Embryonic facial prominence (tissue), 1 donor: ENCODE measurements at regions not wholly inside any gene's neighbourhood (a gene's known extent, or its start where the extent isn't known, plus 50 kb on each side); places are given as distances from the start of the nearest gene placed in this dataset.
"Not testable (repeated sequence)": the region's sequence is repeated elsewhere in the genome, so short reads cannot be mapped to it uniquely, and the experiment has no call there.

Experiments used
- DNase-seq: peaks from one replicate; pipeline ENCODE4 v3.0.0-alpha.2; 2016; ENCODE audit errors: extremely low spot score

DNA sequence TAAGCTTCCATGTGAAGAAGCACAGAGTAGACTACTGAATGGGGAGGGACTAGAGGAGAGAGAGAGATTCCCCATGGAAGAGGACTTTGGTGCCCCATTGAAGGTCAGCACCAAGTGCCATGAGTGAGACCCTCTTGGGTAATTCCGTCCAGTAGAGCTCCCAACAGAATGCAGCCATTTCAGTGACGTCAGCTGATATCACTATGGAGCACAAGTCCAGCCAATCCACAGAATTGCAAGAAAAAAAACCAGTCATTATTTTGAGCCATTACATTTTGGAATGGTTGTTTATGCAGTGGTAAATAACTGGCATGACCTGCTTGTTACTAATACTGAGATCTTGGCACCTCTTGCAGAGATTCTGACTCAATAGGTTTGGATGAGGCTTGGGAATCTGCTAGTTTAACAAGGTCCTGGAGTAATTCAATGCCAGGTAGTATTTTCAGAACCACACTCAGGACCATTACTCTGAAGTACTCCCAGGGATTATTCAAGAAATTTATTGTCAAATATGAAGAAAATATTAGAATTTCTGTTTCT is 52.6 kb upstream of the SP8 start:
- DNase-seq = no peak

DNA sequence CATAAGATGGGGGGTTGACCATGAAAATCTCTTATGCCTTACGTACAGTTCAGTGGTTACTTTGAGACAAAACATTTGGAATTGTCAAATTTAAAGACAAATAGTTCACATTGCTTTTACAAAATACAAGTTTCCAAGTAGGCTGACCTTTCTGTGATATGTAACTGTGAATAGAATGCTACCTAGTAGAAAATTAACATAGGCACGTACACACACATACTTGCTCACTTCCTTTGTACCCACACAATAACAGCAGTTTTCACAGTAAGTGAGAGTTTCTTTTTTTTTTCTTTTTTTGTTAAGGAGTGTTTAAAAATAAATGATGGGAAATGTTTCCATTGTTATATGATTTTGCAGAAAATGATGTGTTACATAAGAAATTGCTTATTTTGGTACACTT is 53.3 kb upstream of the SP8 start:
- DNase-seq = no peak

DNA sequence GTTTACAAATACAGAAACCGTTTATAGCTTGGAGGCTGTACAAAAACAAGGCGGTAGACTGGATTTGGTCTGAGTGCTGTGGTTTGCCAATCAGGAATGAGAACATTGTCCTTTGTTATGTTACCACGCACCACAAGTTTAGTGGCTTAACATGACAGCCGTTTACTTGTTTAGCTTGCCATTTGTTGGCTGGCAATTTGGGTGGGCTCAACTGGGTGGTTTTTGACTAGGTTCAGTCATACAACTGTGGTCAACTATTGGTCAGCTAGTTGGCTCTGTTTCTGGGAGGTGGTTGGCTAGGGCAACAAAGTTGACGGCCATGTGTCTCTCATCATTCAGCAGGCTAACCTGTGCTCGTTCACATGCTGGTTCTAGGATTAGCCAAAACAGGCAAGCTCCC is 60.1 kb upstream of the SP8 start:
- DNase-seq = no peak

DNA sequence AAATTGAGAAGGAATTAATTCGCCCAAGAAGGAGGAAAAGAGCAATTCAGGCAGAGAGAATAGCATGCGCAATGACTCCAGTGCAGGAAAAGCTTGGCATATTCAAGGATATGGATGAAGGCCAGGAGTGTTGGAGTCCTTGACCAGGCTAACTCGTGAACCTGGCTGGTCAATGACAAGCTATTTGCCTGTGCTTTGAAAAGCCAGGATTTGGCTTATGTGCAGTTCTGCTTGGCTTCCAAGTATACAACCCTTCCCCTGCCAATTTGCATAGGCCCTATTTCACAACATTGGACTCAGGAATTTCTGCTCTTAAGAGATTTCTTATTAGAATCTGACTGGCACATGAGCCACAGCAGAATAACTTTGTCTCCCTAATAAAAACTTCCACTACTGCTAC is 72.3 kb upstream of the SP8 start:
- no peak for DNase-seq

DNA sequence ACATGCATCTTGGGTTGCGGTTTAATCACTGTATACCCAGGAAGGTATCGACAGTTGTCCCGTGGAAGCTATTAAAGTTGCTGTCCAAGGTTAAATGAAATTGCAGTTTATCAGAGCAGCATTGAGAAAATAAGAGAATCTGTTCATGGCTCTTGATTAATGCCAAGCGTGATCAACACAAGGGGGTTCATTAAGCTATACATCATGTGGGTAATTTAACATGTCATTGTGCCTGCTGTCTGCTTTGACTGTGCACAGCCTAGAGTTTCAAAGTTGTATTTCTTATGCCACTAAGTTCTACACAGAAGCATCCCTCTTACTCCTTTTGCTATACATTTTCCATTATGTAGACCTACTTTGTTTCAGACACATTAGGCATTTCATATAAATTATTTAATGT is 74.8 kb upstream of the SP8 start:
- no peak for DNase-seq

DNA sequence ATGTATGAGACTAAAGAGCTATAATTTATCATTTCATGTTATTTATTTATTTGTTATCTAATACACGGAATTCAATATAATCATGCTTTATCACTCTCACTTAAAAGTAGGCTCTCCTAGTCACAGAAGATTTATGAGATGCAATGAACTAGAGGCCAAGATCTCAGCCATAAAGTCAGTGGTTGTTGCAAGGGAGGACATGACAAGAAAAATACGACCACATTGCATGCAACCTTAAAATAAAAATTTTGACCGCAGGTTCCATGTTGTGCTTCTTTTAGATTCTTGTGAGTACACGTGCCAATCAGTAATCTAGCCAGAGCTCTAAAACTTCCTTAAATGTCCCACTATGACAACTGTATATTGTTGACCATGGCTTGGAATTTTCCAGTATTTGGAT is 75.9 kb upstream of the SP8 start:
- DNase-seq = no peak

DNA sequence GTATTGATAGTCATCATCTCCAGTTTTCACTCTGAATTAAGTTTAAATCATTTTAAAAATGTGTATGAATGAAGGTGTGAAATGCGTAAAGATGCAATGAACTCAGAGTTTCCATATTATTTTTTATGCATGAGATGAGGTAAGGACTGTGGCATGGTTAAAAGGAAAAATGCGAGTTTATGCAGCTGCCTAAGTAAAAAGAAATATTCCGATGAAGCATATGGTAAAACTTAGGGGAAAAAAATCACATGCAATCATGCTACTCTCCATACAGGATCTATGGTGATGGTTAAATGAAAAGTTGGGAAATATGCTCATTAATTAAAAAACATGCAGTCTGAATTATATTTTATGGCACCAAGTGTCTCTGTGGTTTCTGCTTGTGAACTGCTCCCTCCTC is 77.5 kb upstream of the SP8 start:
- no peak for DNase-seq

DNA sequence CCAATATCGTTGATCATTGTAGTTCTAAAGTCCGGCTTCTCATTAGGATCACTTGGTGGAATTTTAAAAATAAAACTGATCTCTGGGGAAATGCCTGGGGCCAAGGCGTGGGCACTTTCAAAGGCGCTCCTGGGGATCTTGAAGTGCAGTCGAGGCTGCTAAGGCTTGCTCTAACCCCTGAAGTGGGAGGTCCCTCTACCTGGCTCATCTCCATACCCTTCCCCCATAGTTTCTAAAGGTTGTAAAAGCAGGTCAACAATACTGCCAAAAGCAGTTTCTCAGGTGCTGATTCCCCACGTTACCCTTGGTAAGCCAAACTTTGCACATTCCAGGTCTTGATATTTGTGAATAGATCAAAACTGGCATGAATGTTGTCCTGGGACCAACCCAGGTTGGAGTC is 79.0 kb upstream of the SP8 start:
- no peak for DNase-seq

DNA sequence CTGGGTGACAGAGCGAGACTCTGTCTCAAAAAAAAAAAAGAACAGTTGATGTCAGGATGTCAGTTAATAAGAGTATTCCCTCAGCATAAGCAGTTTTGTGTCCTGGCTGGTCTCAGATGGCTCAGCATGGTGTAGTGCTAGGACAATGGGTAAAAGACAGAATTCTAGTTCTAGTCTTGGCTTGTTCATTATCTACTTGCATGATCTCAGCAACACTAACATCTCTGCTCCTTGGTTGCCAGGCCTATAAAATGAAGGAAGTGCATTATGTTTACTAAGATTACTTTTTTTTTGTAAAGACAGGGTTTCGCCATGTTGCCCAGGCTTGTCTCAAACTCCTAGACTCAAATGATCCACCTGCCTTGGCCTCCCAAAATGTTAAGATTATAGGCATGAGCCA is 84.3 kb upstream of the SP8 start:
- no peak for DNase-seq

DNA sequence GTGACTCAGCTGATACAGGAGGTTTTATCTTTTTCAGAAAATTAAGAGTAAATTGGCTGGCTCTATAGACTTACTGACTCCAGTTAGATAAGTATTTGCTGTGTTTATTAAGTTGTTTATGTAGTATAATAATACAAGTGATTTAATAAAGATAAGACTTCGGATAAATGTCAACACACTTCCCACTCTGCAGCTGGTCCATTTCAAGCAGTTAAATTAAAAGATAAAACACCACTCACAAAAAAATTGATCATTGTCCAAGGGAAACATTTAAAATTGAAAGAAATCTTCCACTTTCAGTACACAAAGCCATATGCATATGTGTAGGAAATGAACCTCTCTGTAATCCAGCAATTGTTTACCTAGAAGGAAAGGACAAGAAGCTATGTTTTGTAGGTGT is 106.1 kb upstream of the SP8 start:
- DNase-seq = no peak

DNA sequence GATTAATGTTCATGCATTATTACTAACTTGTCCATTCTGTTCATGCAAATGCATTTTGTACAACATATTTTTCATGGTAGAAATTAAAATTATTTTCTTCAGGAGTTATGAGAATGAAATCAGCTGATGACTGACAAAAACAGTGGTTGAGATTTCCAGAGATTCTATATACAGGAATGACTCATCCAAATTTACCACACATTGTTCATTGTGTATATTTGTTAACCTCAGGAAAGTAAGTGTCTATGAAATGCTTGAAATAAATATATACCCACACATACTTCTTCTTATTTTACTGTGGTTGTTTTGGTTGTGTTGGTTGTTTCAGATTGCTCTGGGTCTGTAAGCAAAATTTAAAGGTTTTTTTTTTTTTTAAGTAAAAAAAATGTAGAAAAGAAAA is 108.1 kb upstream of the SP8 start:
- DNase-seq = no peak

DNA sequence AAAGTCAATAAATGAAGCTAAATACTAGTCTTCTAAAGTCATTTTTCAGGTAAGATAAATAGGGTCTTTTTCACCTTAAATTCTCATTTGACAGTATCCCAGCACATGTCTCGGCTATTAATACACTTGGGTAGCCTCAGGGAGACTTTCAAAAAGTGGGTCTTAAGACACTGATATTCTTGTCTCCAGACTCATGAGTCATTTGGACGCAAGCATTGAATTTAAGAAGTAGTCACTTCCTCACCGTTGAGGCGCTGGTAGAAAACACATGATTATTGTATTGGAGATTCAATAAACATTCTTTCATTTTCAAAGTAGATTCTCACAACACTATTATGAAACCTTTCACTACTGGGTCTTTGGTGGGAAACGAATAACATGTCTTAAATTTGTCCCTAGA is 108.9 kb upstream of the SP8 start:
- DNase-seq = no peak

DNA sequence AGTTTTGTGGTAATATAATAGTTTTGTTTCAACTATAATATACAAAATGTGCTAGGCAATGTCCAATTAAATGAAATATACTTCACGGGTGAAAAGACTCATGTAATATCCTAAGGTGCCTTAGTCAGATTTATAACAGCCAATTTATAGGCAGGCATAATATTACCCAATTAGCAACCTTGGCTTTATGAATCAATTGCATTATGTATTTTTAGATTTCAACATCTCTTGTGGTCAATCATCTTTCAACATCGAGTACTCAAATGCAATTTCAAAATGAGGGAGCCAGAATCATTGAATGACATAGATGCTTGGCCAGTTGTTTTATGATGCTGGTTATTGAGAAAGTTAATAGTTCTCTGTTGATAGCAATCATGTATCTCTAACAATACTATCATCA is 110.3 kb upstream of the SP8 start:
- no peak for DNase-seq

DNA sequence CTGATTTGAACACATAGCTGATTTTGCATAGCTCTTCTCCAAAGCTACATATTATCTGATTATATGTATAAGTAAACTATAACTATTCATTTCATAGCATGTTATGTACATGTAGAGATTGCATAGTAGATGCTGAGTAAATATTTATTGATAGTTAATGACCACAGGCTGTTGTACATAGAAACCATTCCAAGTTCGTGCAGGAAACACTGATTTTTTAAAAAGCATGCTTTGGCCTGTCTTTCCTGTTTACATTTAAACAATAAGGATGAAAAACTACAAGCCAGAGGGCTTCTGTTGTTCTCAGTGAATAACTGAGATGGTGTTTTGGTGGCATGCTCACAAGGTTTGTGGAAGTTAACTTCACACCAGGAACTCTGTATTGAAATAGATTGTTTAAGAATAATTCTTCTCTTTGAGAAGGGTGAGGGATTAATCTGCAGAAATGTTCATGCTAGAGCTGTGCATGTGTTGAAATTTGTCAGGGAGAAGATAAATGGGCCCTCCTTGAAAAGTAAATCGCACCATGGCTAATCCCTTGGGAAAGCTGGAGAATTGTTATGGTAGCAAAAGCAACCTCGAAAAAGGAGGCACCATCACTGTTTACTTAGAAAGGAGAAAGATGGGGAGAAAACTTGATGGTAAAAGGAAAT is 120.2 kb upstream of the SP8 start:
- DNase-seq = no peak

DNA sequence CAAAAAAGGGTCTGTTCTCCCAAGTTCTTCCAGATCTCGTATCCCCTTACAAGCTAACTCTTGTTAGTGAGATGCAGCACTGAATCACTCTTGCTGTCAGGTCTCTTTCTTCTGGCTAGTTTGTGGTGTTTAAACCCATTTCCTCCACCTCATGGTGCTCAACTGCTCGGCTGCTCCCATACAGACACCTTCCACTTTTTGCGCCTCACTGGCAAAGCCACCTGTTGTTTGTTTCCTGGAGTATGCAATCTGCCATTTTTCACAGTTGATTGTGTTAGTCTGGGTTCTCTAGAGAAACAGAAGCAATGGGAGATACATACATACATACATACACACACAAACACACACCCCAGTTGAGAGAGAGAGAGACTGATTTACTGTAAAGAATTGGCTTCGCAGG is 124.4 kb upstream of the SP8 start:
- DNase-seq = no peak

DNA sequence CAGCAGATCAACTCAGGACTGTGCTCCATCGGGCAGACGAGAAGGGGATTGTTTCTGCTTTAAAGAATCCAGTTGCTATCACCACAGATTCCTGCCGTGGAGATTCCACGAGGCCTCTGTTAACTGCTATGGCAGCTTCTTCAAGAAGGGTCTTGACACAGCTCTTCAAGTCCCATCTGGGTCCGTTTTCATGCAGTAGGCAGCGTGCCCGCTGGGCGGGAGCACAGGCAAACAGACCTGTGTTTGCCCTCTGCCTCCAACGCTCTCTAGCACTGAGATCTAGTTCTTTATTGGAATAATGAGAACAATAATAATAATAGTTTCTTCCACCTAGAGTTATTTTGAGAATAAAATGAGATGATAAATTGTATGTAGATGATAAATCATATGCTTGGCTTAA is 127.2 kb upstream of the SP8 start:
- DNase-seq = no peak

DNA sequence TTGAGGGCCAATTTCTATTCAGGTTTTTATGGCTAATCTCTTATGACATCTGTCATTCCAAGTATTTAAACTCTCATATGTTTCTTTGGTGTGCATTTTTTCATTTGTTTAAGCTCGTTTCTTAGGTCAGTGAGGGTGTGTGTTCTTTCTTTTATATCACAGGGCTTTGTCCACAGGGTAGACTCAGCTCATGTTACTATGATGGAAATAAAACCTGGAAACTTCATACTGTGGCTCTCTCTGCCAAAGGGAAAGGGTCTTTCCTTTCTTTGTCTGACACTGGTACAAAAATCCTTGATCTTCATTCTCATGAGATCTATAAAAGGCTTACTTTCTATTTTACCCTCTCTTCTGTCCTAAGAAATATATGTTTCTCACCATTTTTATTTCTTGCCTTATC is 129.6 kb upstream of the SP8 start:
- DNase-seq = no peak

DNA sequence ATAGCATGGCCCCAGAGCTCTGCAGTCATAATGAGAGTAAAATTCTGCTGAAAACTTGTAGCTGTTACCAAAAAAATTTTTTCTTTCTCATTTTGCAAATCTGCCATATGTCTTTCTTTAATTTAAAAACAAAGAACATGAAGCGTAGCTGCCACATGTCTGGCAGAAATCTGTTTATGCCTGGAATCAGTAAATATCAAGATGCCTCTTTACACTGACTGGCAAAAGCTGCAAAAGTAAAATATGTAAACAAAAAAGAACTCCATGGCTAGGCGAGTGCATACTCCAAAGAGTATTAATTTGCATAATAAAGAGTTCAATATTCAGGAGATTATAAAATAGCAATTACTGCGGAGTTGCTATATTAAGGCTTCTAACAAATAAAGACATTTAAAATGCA is 130.9 kb upstream of the SP8 start:
- no peak for DNase-seq

DNA sequence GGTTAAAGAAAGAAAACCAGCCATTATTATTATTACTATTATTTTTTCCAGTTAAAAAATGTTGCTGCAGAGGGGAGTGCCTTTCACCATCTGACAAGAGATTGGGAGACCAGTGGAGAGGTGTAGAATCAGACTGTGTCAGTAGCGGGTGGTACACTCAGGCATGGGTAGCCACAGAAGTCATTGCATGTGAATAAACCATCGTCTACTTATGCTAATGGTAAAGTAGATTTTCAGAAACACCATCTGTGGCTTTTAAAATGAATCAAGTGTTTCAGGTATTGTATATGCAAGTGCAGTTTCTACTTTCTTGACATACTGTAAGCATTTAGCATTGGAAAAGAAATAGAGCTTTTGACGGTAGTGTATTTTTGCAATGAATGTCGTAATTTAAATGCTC is 131.5 kb upstream of the SP8 start:
- no peak for DNase-seq

DNA sequence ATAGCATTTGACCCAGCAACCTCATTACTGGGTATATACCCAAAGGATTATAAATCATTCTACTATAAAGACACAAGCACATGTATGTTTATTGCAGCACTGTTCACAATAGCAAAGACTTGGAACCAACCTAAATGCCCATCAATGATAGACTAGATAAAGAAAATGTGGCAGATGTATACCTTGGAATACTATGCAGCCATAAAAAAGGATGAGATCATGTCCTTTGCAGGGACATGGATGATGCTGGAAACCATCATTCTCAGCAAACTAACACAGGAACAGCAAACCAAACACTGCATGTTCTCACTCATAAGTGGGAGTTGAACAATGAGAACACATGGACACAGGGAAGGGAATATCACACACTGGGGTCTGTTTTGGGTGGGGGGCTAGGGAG is 140.5 kb upstream of the SP8 start:
- DNase-seq = not testable (repeated sequence)

DNA sequence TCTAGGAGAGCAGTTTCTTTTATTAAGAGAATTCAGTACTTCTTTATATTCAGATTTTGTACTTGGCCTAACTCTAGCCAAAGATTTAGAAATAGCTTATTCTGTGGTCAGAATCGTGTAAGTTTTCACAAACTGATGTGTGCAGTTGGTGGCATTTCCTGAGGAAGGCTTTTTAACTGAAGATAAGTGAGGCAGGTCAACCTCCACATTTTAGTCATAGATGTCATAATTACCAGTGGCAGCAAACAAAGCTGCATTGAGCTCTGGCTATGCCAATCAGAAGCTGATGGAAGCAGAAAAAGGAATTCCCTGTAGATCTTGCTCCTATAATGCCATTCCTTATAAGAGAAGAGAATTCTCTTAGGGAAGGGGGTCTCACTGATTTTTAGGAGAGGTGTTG is 141.3 kb upstream of the SP8 start:
- DNase-seq = no peak

DNA sequence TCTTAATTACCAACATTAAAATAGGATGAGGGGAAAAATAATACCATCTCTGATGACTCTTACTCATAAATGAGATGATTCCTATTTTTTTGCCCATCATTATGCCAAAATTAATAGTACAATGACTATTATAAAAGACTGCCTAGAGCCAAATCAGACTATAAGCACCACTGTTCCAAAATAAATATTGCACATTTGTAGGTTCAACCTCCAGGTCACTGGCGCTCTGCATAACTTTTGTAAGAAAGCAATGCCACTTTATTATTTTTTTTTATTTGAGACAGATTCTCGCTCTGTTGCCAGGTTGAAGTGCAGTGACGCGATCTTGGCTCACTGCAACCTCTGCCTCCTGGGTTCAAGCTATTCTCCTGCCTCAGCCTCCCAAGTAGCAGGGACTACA is 142.5 kb upstream of the SP8 start:
- no peak for DNase-seq

DNA sequence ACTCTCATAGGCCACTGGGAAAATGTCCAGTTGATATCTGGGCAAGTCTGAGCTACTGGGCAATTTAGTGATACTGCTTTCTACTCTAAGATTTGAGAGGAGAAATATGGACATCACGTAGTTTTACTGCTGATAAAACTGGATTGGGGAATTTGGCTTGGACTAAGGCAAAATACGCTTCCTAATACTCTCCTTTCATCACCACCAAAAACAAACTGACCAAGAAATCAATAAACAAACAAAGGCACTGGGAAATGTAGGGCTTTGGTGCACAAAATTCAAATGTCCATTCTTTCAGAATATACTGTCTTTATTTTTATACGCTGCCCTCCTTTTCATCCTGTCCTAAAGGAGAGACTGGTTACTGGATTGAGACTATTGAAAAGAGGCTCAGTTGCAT is 145.1 kb upstream of the SP8 start:
- DNase-seq = no peak

DNA sequence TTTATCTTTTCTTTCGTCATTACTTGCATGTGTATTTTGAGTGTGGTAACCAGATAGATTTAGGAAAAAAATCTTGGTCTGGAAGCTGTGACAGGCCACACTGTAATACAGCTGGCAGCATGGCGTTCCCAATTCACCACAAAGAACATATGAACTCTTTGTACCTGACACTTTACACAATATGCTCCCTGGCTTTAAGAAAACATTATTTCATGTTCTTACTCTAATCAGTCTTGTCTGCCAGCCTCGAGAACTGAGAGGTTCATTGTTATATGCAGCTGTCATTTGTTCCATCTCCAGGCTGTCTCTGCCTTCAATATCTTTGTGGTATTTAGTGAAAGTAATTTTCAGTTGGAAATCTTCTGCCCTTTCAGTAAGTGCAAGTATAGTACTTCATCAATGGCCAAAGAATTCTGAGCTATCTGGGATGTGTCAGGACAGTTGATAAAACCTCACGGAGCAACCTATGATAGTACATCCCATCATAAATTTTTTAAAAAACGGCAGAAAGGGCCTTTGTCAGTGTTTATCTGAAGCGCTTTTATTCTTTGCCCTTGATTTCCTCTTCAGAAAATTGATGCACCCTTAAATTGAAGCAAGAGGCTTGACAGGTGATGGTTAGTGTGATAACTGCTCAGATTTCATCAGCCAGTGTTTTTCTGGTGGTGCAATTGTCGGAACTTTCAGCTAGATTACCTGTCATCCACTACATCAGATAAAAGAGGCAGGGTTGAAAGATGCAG is 146.3 kb upstream of the SP8 start:
- DNase-seq = no peak
